ENCODE measurements at regions not wholly inside any gene's neighbourhood (a gene's known extent, or its start where the extent isn't known, plus 50 kb on each side); places are given as distances from the start of the nearest gene placed in this dataset.

DNA sequence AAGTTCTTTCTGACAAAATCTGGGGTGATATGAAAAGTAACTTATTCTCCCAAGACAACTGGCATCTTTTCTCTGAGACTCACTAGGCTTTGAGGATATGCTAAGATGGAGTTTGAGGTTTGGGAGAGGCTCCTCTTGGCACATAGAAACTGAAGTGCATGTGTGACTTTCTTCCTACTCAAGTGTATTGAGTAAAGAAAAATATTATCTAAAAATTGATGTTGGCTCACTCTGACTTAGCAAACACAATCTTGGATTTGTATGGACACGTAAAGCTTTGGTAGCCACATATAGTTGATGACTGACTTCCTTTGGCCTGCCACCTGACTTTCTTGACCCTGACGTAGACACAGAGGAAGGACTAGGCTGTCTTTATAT lies 71.1 kb upstream of the KLF12 start:
- TF ChIP-seq YY1 (IDR thresholded peaks at IDR 0.05; ENCODE audit: low read depth, low read length) (no peak), BRCA1 (IDR thresholded peaks at IDR 0.05; ENCODE audit: low read depth, low read length) (no peak), FOXK2 (IDR thresholded peaks at IDR 0.05) (no peak), CTCF (IDR thresholded peaks at IDR 0.05 in 2 of 3, conservative IDR thresholded peaks at IDR 0.05 in 1 of 3; ENCODE audit: control insufficient read depth in 2 of 3, extremely low read depth in 1 of 3, insufficient read depth in 1 of 3, low read depth in 3 of 3, low read length in 3 of 3) (no peak), POLR2A (IDR thresholded peaks at IDR 0.05; ENCODE audit: low read depth, low read length) (no peak), NRF1 (conservative IDR thresholded peaks at IDR 0.05; ENCODE audit: low read depth, low read length) (no peak)
